Vagina (tissue), 2 donors: ENCODE measurements at regions not wholly inside any gene's neighbourhood (a gene's known extent, or its start where the extent isn't known, plus 50 kb on each side); places are given as distances from the start of the nearest gene placed in this dataset.

Source experiments
- CTCF ChIP-seq, 3 experiments: fragments of 450-650 bp in 2 of 3; fragments of 200-600 bp in 1 of 3; sonication (generic) in 1 of 3; IDR thresholded peaks; one replicate each; pipeline ENCODE4 v1.5.1; 2017 to 2019; ENCODE audit warnings: antibody characterized with exemption in 3 of 3, mild to moderate bottlenecking in 2 of 3, moderate library complexity in 2 of 3
- POLR2A ChIP-seq, 2 donors: fragments of 450-650 bp; IDR thresholded peaks; one replicate each; pipeline ENCODE4 v1.6.1; 2017; ENCODE audit warnings: antibody characterized with exemption in 2 of 2, mild to moderate bottlenecking in 2 of 2, moderate library complexity in 2 of 2
- POLR2AphosphoS5 ChIP-seq, 2 donors: sonication (generic); formaldehyde crosslinking; IDR thresholded peaks; one replicate each; pipeline ENCODE4 v1.9.0; 2017; ENCODE audit warnings: antibody characterized with exemption in 2 of 2, mild to moderate bottlenecking in 2 of 2, low read depth in 1 of 2; ENCODE audit not compliant: insufficient read depth in 1 of 2

- no peak for TF ChIP-seq CTCF (IDR thresholded peaks at IDR 0.05)
- TF ChIP-seq POLR2AphosphoS5 (IDR thresholded peaks at IDR 0.05; ENCODE audit: insufficient read depth in 1 of 2, low read depth in 1 of 2), result no peak
- TF ChIP-seq POLR2A (IDR thresholded peaks at IDR 0.05), result no peak
Measured at GRCh38 chr3:70431911-70432310, 119.5 kb upstream of the MDFIC2 start.
